ENCODE measurements at regions not wholly inside any gene's neighbourhood (a gene's known extent, or its start where the extent isn't known, plus 50 kb on each side); places are given as distances from the start of the nearest gene placed in this dataset.

DNA sequence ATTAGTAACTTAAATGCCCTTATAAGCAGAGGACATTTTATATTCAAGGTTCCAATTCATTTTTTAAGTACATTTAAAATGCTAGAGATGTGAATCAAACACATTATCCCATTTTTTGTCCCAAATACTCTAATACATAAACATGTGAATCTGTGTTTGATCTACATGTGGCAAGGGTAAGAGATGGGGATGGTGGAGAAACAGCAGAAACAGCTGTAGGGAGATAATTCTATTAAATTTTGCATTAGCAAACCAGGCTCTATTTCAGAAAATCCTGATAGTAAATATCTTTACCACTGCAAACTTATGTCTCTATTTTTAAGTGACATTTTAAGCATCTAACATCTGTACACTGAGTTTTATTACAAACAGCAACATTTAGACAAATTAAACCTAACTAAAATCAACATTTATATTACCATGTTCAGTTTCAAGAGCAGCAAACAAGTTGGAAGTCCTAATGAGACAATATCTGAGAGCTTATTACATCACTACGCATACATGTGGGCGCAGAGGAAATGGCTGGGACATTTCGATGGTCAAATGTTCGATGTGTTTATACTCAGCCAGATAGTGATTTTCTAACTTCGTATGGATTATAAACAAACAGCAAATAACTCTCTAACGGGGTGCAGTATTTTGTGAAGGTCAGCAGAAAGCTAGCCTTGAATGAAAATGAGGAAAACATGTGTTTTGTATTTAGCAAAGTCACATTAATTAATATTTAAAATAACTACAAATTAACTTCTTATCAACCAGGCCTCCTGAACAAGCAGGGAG lies 165.1 kb downstream of the GJA1 start:
- H3K36me3 ChIP-seq (ENCODE audit: control insufficient read depth, insufficient read depth, low read length): no peaks in the 10 kb centered on the region
- H3K9ac ChIP-seq (ENCODE audit: low read depth, low read length): no peak overlapping the region
- H3K27me3 ChIP-seq (ENCODE audit: control insufficient read depth, insufficient read depth, low read length): no peaks in the 10 kb centered on the region
- no peak overlapping the region for H3K4me3 ChIP-seq (ENCODE audit: low read depth, low read length)
- H3K9me3 ChIP-seq (ENCODE audit: control insufficient read depth, insufficient read depth, low read length): no peaks in the 10 kb centered on the region
- H3K4me1 ChIP-seq (ENCODE audit: control insufficient read depth, insufficient read depth, low read length): no peaks in the 10 kb centered on the region

DNA sequence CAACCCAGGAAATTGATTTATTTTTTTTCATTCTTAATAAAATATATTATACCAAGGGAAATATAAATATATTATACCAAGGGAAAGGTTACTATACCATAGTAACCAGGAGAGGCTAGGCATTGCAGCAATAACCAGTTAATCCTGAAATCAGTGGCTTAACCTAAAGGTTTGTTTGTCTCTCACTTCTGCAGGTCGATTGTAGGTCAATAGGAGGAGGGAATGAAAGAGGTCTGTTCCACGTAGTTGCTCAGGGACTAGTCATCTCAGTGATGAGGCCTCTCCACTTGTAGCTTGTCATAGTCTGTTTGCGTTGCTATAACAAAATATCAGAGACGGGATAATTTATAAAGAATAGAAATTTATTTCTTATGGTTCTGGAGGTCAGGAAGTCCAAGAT lies 168.0 kb downstream of the GJA1 start:
- Histone ChIP-seq H3K9ac (ENCODE audit: low read depth, low read length) (no peak overlapping the region), H3K4me1 (ENCODE audit: control insufficient read depth, insufficient read depth, low read length) (no peaks in the 10 kb centered on the region), H3K4me3 (ENCODE audit: low read depth, low read length) (no peak overlapping the region), H3K27me3 (ENCODE audit: control insufficient read depth, insufficient read depth, low read length) (no peaks in the 10 kb centered on the region), H3K36me3 (ENCODE audit: control insufficient read depth, insufficient read depth, low read length) (no peaks in the 10 kb centered on the region), H3K9me3 (ENCODE audit: control insufficient read depth, insufficient read depth, low read length) (no peaks in the 10 kb centered on the region)

DNA sequence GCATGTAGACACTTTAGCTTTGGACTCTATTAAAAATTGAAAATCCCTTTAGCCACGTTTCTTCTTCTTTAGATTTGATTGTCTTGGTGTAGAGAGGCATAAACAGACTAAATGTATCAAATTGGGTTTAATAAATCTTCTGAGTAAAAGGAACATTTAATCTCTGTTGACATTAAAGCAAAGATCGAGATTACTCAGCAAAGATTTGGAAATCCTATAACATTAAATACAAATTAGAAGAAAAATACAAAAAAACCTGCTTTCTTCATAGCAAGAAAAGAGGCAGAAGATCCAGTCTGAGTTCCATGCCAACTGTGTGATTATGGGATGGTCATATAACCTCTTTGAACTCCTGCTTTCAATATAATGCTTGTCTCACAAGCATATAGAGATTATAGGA lies 172.3 kb downstream of the GJA1 start:
- H3K36me3 ChIP-seq (ENCODE audit: control insufficient read depth, insufficient read depth, low read length): no peaks in the 10 kb centered on the region
- no peaks in the 10 kb centered on the region for H3K9me3 ChIP-seq (ENCODE audit: control insufficient read depth, insufficient read depth, low read length)
- no peaks in the 10 kb centered on the region for H3K27me3 ChIP-seq (ENCODE audit: control insufficient read depth, insufficient read depth, low read length)
- no peak overlapping the region for H3K9ac ChIP-seq (ENCODE audit: low read depth, low read length)
- H3K4me3 ChIP-seq (ENCODE audit: low read depth, low read length): no peak overlapping the region
- H3K4me1 ChIP-seq (ENCODE audit: control insufficient read depth, insufficient read depth, low read length): no peaks in the 10 kb centered on the region

DNA sequence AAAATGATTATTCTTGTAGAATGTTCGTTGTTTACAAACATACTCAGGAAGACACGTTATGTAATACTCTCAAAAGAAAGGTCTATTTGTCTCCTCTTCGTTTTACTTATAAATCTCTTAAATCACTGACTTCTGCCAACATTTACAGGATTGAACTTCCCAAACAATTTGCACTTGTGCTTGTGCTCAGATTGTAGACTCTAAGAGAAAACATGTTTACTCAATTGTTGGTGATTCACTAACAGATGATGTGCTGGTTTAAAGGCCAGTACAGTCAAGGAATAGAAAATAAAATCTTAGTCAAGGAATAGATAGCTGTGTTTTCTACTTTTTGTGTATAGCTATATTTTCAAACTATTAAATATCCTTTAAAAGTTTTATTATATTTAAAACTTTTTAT lies 172.8 kb downstream of the GJA1 start:
- H3K4me1 ChIP-seq (ENCODE audit: control insufficient read depth, insufficient read depth, low read length): no peaks in the 10 kb centered on the region
- H3K9me3 ChIP-seq (ENCODE audit: control insufficient read depth, insufficient read depth, low read length): no peaks in the 10 kb centered on the region
- no peak overlapping the region for H3K4me3 ChIP-seq (ENCODE audit: low read depth, low read length)
- no peaks in the 10 kb centered on the region for H3K36me3 ChIP-seq (ENCODE audit: control insufficient read depth, insufficient read depth, low read length)
- H3K27me3 ChIP-seq (ENCODE audit: control insufficient read depth, insufficient read depth, low read length): no peaks in the 10 kb centered on the region
- no peak overlapping the region for H3K9ac ChIP-seq (ENCODE audit: low read depth, low read length)

DNA sequence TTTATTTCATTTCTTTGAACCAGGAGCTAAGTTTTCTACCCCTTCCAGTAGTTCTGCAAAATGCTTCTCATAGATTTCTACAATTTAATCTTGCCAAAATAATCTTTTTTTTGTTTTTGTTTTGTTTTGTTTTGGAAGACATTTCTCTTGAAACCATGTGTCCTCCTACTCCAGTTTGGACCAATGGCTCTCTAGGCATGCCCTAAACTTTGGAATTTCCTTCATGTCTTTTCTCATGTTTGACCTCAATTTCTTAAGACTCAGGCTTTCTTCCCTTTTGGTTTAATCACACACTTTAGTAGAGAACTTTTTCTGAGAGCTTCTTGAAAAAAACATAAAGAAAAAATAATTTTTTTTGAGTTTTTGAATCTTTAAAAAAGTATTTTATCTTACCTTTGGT lies 173.8 kb downstream of the GJA1 start:
- Histone ChIP-seq H3K9ac (ENCODE audit: low read depth, low read length) (no peak overlapping the region), H3K27me3 (ENCODE audit: control insufficient read depth, insufficient read depth, low read length) (no peaks in the 10 kb centered on the region), H3K36me3 (ENCODE audit: control insufficient read depth, insufficient read depth, low read length) (no peaks in the 10 kb centered on the region), H3K4me1 (ENCODE audit: control insufficient read depth, insufficient read depth, low read length) (no peaks in the 10 kb centered on the region), H3K4me3 (ENCODE audit: low read depth, low read length) (no peak overlapping the region), H3K9me3 (ENCODE audit: control insufficient read depth, insufficient read depth, low read length) (no peaks in the 10 kb centered on the region)

DNA sequence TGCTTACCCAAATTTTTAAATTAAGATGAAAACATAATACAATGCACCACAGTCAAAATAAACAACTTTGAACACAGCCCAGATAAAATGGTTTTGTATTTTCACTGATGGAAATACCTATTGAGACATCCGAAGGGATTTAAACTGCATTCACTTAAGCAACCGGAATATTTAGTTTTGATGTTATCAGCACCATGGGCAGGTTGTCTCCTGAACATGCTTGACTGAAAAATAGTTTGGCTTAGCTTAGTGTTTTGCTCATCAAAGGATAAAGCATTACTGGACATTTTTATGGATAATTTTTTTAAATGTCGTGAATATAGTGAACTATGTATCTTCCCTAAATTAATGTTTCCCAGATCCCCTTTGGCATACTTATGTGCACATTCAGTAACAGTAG lies 177.5 kb downstream of the GJA1 start:
- no peaks in the 10 kb centered on the region for H3K9me3 ChIP-seq (ENCODE audit: control insufficient read depth, insufficient read depth, low read length)
- H3K36me3 ChIP-seq (ENCODE audit: control insufficient read depth, insufficient read depth, low read length): no peaks in the 10 kb centered on the region
- H3K4me1 ChIP-seq (ENCODE audit: control insufficient read depth, insufficient read depth, low read length): peaks cover 4% of the 10 kb centered on the region
- no peak overlapping the region for H3K9ac ChIP-seq (ENCODE audit: low read depth, low read length)
- H3K4me3 ChIP-seq (ENCODE audit: low read depth, low read length): no peak overlapping the region
- H3K27me3 ChIP-seq (ENCODE audit: control insufficient read depth, insufficient read depth, low read length): no peaks in the 10 kb centered on the region

DNA sequence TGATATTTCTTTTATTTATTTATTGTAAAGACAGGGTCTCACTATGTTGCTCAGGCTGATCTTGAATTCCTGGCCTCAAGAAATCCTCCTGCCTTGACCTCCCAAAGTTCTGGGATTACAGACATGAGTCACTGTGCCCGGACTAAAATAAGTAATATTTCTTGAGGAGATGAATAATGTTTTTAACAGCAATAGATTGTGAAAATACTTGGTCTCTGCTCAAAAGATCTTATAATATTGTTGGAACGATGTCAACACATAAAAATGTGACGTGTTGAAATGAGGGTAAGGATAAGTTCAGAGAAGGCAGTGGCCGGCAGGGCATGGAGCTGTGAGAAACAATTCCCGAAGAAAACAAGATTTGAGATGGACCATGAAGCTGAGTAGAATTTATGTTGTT lies 178.7 kb downstream of the GJA1 start:
- Histone ChIP-seq H3K36me3 (ENCODE audit: control insufficient read depth, insufficient read depth, low read length) (no peaks in the 10 kb centered on the region), H3K4me3 (ENCODE audit: low read depth, low read length) (no peak overlapping the region), H3K9me3 (ENCODE audit: control insufficient read depth, insufficient read depth, low read length) (no peaks in the 10 kb centered on the region), H3K27me3 (ENCODE audit: control insufficient read depth, insufficient read depth, low read length) (no peaks in the 10 kb centered on the region), H3K9ac (ENCODE audit: low read depth, low read length) (no peak overlapping the region), H3K4me1 (ENCODE audit: control insufficient read depth, insufficient read depth, low read length) (peaks cover 14% of the 10 kb centered on the region)

DNA sequence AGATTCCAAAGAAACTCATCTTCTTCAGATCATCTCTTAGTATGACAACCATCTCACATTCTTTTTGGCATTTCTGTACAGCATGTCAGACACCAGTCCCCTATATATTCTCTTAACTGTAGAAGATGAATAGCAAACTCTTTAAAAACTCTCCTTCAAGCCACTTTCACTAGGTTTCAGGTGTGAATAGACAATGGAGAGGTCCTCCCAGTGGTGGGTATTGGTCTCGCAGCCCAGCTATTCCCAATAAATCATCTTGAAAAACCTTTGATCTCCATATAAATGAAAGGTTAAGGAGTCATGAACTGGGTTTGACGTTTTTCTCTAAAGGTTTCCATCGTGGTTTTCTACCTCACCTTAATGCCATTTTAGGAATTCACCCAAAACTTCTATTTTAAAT lies 180.0 kb downstream of the GJA1 start:
- Histone ChIP-seq H3K9me3 (ENCODE audit: control insufficient read depth, insufficient read depth, low read length) (no peaks in the 10 kb centered on the region), H3K4me1 (ENCODE audit: control insufficient read depth, insufficient read depth, low read length) (peaks cover 15% of the 10 kb centered on the region), H3K36me3 (ENCODE audit: control insufficient read depth, insufficient read depth, low read length) (no peaks in the 10 kb centered on the region), H3K4me3 (ENCODE audit: low read depth, low read length) (no peak overlapping the region), H3K27me3 (ENCODE audit: control insufficient read depth, insufficient read depth, low read length) (no peaks in the 10 kb centered on the region), H3K9ac (ENCODE audit: low read depth, low read length) (no peak overlapping the region)

DNA sequence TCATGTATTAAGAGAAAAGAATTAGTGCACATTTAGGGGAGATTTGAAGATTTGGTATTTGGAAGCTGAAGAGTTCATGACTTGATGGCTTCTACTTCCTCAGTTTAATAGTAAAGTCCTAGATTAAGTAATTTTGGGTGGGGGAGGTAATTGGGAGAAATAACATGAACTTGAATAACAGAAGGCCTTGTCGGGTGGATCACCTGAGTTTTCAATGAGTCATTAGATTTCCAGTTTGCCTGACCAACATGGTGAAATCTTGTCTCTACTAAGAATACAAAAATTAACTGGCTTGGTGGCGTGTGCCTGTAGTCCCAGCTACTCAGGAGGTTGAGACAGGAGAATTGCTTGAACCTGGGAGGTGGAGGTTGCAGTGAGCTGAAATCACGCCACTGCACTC lies 181.0 kb downstream of the GJA1 start:
- H3K4me1 ChIP-seq (ENCODE audit: control insufficient read depth, insufficient read depth, low read length): peaks cover 15% of the 10 kb centered on the region
- H3K9me3 ChIP-seq (ENCODE audit: control insufficient read depth, insufficient read depth, low read length): no peaks in the 10 kb centered on the region
- H3K9ac ChIP-seq (ENCODE audit: low read depth, low read length): no peak overlapping the region
- no peak overlapping the region for H3K4me3 ChIP-seq (ENCODE audit: low read depth, low read length)
- H3K36me3 ChIP-seq (ENCODE audit: control insufficient read depth, insufficient read depth, low read length): no peaks in the 10 kb centered on the region
- H3K27me3 ChIP-seq (ENCODE audit: control insufficient read depth, insufficient read depth, low read length): no peaks in the 10 kb centered on the region

DNA sequence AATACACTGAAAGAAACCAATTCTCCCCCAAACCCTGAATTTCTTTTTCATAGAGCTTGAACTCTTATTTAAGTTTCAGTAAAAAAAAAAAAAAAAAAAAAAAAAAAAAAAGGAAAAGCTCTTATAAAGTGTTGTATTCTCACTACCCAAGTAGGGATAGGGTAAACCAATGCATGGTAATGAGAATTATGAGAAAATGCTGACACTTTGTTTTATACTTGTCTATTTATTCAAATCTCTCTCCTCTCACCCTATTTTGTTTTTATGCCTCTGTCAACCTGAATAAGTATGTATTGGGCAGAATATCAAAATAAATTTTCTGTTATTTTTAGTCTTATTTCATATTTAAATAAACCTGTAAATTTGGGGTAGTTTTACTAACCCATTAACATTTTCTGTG lies 181.9 kb downstream of the GJA1 start:
- no peak overlapping the region for H3K9ac ChIP-seq (ENCODE audit: low read depth, low read length)
- no peak overlapping the region for H3K4me3 ChIP-seq (ENCODE audit: low read depth, low read length)
- H3K9me3 ChIP-seq (ENCODE audit: control insufficient read depth, insufficient read depth, low read length): no peaks in the 10 kb centered on the region
- no peaks in the 10 kb centered on the region for H3K27me3 ChIP-seq (ENCODE audit: control insufficient read depth, insufficient read depth, low read length)
- H3K4me1 ChIP-seq (ENCODE audit: control insufficient read depth, insufficient read depth, low read length): peaks cover 15% of the 10 kb centered on the region
- H3K36me3 ChIP-seq (ENCODE audit: control insufficient read depth, insufficient read depth, low read length): no peaks in the 10 kb centered on the region

DNA sequence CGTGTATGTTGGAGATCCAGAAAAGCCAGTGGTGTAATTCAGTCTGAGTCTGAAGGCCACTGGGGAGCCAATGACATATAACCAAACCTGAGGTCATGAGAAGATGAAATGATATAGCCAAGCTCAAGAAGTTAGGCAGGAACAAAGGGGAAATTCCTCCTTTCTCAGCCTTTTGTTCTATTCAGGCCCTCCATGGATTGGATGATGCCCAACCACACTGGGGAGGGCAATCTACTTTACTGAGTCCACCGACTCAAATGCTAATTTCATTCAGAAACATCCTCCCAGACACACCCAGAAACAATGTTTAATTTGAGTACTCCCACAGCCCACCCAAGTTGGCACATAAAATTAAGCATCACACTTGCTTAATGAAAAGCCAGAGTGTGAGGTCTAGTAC lies 183.6 kb downstream of the GJA1 start:
- no peaks in the 10 kb centered on the region for H3K9me3 ChIP-seq (ENCODE audit: control insufficient read depth, insufficient read depth, low read length)
- peak overlapping the region; percentile 47 for H3K4me3 ChIP-seq (ENCODE audit: low read depth, low read length)
- H3K4me1 ChIP-seq (ENCODE audit: control insufficient read depth, insufficient read depth, low read length): peaks cover 15% of the 10 kb centered on the region
- H3K27me3 ChIP-seq (ENCODE audit: control insufficient read depth, insufficient read depth, low read length): no peaks in the 10 kb centered on the region
- no peaks in the 10 kb centered on the region for H3K36me3 ChIP-seq (ENCODE audit: control insufficient read depth, insufficient read depth, low read length)
- H3K9ac ChIP-seq (ENCODE audit: low read depth, low read length): no peak overlapping the region

DNA sequence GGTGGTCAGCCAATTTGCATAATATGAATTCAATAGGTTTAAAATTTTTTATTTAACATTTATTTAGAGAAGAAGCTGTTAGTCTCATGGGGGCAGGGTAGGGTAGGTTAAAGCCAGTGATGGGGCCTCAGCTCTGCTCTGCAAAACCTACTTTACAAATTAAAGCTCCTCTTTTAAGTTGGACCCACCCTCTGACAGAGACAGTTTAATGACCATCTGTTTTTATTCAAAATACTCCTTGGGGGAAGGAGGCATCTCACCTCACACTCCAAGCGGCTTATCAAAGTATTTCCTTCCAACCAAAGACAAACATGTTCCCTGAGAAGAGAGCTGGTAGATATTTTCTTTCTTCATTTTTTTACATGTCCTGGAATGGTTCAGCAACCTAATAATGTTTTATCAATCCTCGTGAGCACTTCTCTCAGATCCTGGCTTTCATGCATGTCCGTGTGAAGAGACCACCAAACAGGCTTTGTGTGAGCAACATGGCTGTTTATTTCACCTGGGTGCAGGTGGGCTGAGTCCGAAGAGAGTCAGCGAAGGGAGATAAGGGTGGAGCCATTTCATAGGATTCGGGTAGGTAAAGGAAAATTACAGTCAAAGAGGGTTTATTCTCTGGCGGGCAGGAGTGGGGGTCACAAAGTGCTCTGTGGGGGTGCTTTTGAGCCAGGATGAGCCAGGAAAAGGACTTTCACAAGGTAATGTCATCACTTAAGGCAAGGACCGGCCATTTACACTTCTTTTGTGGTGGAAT lies 184.7 kb downstream of the GJA1 start:
- Histone ChIP-seq H3K9me3 (ENCODE audit: control insufficient read depth, insufficient read depth, low read length) (no peaks in the 10 kb centered on the region), H3K4me3 (ENCODE audit: low read depth, low read length) (peak overlapping the region; percentile 47), H3K4me1 (ENCODE audit: control insufficient read depth, insufficient read depth, low read length) (peaks cover 15% of the 10 kb centered on the region), H3K27me3 (ENCODE audit: control insufficient read depth, insufficient read depth, low read length) (no peaks in the 10 kb centered on the region), H3K9ac (ENCODE audit: low read depth, low read length) (no peak overlapping the region), H3K36me3 (ENCODE audit: control insufficient read depth, insufficient read depth, low read length) (no peaks in the 10 kb centered on the region)
